ENCODE measurements at regions not wholly inside any gene's neighbourhood (a gene's known extent, or its start where the extent isn't known, plus 50 kb on each side); places are given as distances from the start of the nearest gene placed in this dataset.

GRCh38 chr5:118392491-118392890, 595.9 kb downstream of the DTWD2 start:
- TF ChIP-seq CTCF (conservative IDR thresholded peaks at IDR 0.05 in 1 of 2, IDR thresholded peaks at IDR 0.05 in 1 of 2; ENCODE audit: extremely low read depth in 1 of 2, insufficient read depth in 1 of 2, low read depth in 1 of 2, low read length in 2 of 2) (no peak), EZH2 (IDR thresholded peaks at IDR 0.05; ENCODE audit: borderline replicate concordance, low read length) (no peak)

Data from mammary epithelial cell (primary cell).